Esophagus (tissue), 2 donors: ENCODE measurements at regions not wholly inside any gene's neighbourhood (a gene's known extent, or its start where the extent isn't known, plus 50 kb on each side); places are given as distances from the start of the nearest gene placed in this dataset.

ENCODE experiments used
- H3K27ac ChIP-seq, 2 donors: one replicate each; pipeline ENCODE4 v1.5.1; 2013; ENCODE audit warnings: low read depth in 2 of 2, mild to moderate bottlenecking in 2 of 2, inconsistent platforms in 1 of 2, low read length in 1 of 2, moderate library complexity in 1 of 2
- H3K27me3 ChIP-seq, 2 donors: one replicate each; pipeline ENCODE4 v1.6.1; 2013; ENCODE audit warnings: low read length in 2 of 2, control low read depth in 1 of 2, mild to moderate bottlenecking in 1 of 2; ENCODE audit not compliant: insufficient read depth in 2 of 2, control insufficient read depth in 1 of 2
- H3K36me3 ChIP-seq, 2 donors: one replicate each; pipeline ENCODE4 v1.6.1; 2013; ENCODE audit warnings: low read length in 1 of 2; ENCODE audit not compliant: control insufficient read depth in 2 of 2, insufficient read depth in 2 of 2
- H3K4me1 ChIP-seq, 2 donors: one replicate each; pipeline ENCODE4 v1.6.1; 2013; ENCODE audit warnings: low read length in 1 of 2; ENCODE audit not compliant: control insufficient read depth in 2 of 2, insufficient read depth in 2 of 2
- H3K4me3 ChIP-seq, 2 donors: one replicate each; pipeline ENCODE4 v1.5.1; 2013; ENCODE audit warnings: low read length in 2 of 2, mild to moderate bottlenecking in 2 of 2, low read depth in 1 of 2, moderate library complexity in 1 of 2
- H3K9me3 ChIP-seq, 2 donors: one replicate each; pipeline ENCODE4 v1.6.1; 2013; ENCODE audit warnings: mild to moderate bottlenecking in 2 of 2, low read depth in 1 of 2, low read length in 1 of 2, moderate library complexity in 1 of 2; ENCODE audit not compliant: control insufficient read depth in 2 of 2, insufficient read depth in 1 of 2
- WGBS, 2 donors: extraction: QIAGEN DNeasy Blood & Tissue Kit; methylation state at CpG; one replicate each; pipeline ENCODE4 v1.1.7; 2013; 5-methylcytosine and 5-hydroxymethylcytosine counted together
- donor health status: healthy with polysubstance abuse.
- donor health status: Bipolar disorder and iron deficiency.

- Histone ChIP-seq H3K27ac (no peak overlapping the region), H3K36me3 (no peaks in the 10 kb centered on the region), H3K4me1 (no peaks in the 10 kb centered on the region), H3K9me3 (no peaks in the 10 kb centered on the region), H3K27me3 (no peaks in the 10 kb centered on the region), H3K4me3 (no peak overlapping the region)
- 60 to 73% methylated on average over 4 of the region's 4 CpGs for WGBS, 2 donors
These were observed 299.3 kb downstream of the NXPE2 start for GRCh38 chr11:114977651-114978050.

GRCh38 chr11:114982141-114982540 lies 303.8 kb downstream of the NXPE2 start:
- H3K4me1 ChIP-seq = peaks cover 0 to under 1% of the 10 kb centered on the region in 2 donors
- no peaks in the 10 kb centered on the region for H3K27me3 ChIP-seq
- no peak overlapping the region for H3K4me3 ChIP-seq
- H3K27ac ChIP-seq = no peak overlapping the region
- WGBS, 2 donors = 52 to 68% methylated on average over 1 of the region's 1 CpG
- no peaks in the 10 kb centered on the region for H3K9me3 ChIP-seq
- no peaks in the 10 kb centered on the region for H3K36me3 ChIP-seq

- WGBS, 2 donors = 70 to 85% methylated on average over 9 of the region's 9 CpGs
- Histone ChIP-seq H3K4me3 (no peak overlapping the region), H3K36me3 (no peaks in the 10 kb centered on the region), H3K27ac (no peak overlapping the region), H3K9me3 (no peaks in the 10 kb centered on the region), H3K27me3 (no peaks in the 10 kb centered on the region), H3K4me1 (peaks cover 0 to 4% of the 10 kb centered on the region in 2 donors)
These were observed 306.4 kb downstream of the NXPE2 start for GRCh38 chr11:114984611-114985163.

- H3K4me3 ChIP-seq = no peak overlapping the region
- H3K27ac ChIP-seq = no peak overlapping the region
- H3K4me1 ChIP-seq = peaks cover 0 to 4% of the 10 kb centered on the region in 2 donors
- 82 to 86% methylated on average over 6 of the region's 6 CpGs for WGBS, 2 donors
- no peaks in the 10 kb centered on the region for H3K36me3 ChIP-seq
- H3K27me3 ChIP-seq = no peaks in the 10 kb centered on the region
- H3K9me3 ChIP-seq = no peaks in the 10 kb centered on the region
These were observed 308.0 kb downstream of the NXPE2 start for GRCh38 chr11:114986365-114986764.

GRCh38 chr11:114987186-114987760 lies 308.9 kb downstream of the NXPE2 start:
- Histone ChIP-seq H3K27ac (no peak overlapping the region), H3K4me3 (no peak overlapping the region), H3K4me1 (peaks cover 0 to 4% of the 10 kb centered on the region in 2 donors), H3K9me3 (no peaks in the 10 kb centered on the region), H3K36me3 (no peaks in the 10 kb centered on the region), H3K27me3 (no peaks in the 10 kb centered on the region)
- WGBS, 2 donors = 38 to 52% methylated on average over 10 of the region's 10 CpGs

GRCh38 chr11:114988644-114989043 lies 310.3 kb downstream of the NXPE2 start:
- 87 to 89% methylated on average over 14 of the region's 14 CpGs for WGBS, 2 donors
- H3K4me1 ChIP-seq = peaks cover 0 to 4% of the 10 kb centered on the region in 2 donors
- H3K27me3 ChIP-seq = no peaks in the 10 kb centered on the region
- no peak overlapping the region for H3K4me3 ChIP-seq
- no peaks in the 10 kb centered on the region for H3K9me3 ChIP-seq
- H3K36me3 ChIP-seq = no peaks in the 10 kb centered on the region
- no peak overlapping the region for H3K27ac ChIP-seq

GRCh38 chr11:114989536-114989935 lies 311.2 kb downstream of the NXPE2 start:
- Histone ChIP-seq H3K4me3 (no peak overlapping the region), H3K36me3 (no peaks in the 10 kb centered on the region), H3K4me1 (peaks cover 0 to 4% of the 10 kb centered on the region in 2 donors), H3K9me3 (no peaks in the 10 kb centered on the region), H3K27me3 (no peaks in the 10 kb centered on the region), H3K27ac (no peak overlapping the region)
- WGBS, 2 donors = 64 to 66% methylated on average over 9 of the region's 9 CpGs

GRCh38 chr11:115005663-115006062 lies 327.3 kb downstream of the NXPE2 start:
- no peaks in the 10 kb centered on the region for H3K36me3 ChIP-seq
- no peak overlapping the region for H3K27ac ChIP-seq
- H3K4me3 ChIP-seq = no peak overlapping the region
- WGBS, 2 donors = 87 to 92% methylated on average over 2 of the region's 2 CpGs
- no peaks in the 10 kb centered on the region for H3K4me1 ChIP-seq
- H3K9me3 ChIP-seq = peaks cover 2% of the 10 kb centered on the region in 2 donors
- H3K27me3 ChIP-seq = no peaks in the 10 kb centered on the region

- H3K27me3 ChIP-seq = no peaks in the 10 kb centered on the region
- peaks cover 2% of the 10 kb centered on the region in 2 donors for H3K9me3 ChIP-seq
- no peaks in the 10 kb centered on the region for H3K36me3 ChIP-seq
- H3K4me1 ChIP-seq = no peaks in the 10 kb centered on the region
- no peak overlapping the region for H3K4me3 ChIP-seq
- WGBS, 2 donors = 60 to 67% methylated on average over 2 of the region's 2 CpGs
- H3K27ac ChIP-seq = no peak overlapping the region
These were observed 329.5 kb downstream of the NXPE2 start for GRCh38 chr11:115007851-115008250.

GRCh38 chr11:115008799-115009198 lies 330.5 kb downstream of the NXPE2 start:
- peaks cover 2% of the 10 kb centered on the region in 2 donors for H3K9me3 ChIP-seq
- no peaks in the 10 kb centered on the region for H3K36me3 ChIP-seq
- H3K27ac ChIP-seq = no peak overlapping the region
- H3K4me3 ChIP-seq = no peak overlapping the region
- WGBS, 2 donors = 56 to 64% methylated on average over 6 of the region's 6 CpGs
- no peaks in the 10 kb centered on the region for H3K4me1 ChIP-seq
- no peaks in the 10 kb centered on the region for H3K27me3 ChIP-seq
